ENCODE measurements at regions not wholly inside any gene's neighbourhood (a gene's known extent, or its start where the extent isn't known, plus 50 kb on each side); places are given as distances from the start of the nearest gene placed in this dataset.

DNA sequence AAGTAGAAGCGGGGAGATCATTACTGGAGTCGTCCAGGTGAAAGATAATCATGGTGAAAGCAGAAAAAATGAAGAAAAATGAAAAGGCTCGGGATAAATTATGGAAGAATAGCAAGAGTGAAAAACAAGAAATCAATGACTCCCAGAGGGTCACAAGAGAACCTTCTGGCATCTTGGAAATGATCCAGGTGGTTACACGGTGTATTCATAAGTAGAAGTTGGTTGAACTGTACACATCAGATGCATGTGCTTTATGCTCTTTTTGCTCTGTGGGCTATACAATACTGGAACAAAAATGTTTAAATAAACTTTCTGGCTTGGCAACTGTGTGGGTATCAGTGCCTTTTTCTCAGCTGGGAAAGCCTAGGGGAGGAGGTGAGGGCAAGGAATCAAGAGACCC, 348.9 kb downstream of the RND3 start:
- H3K27ac ChIP-seq (ENCODE audit: control insufficient read depth, insufficient read depth, low read length) = no peak overlapping the region
- no peak overlapping the region for H3K4me3 ChIP-seq (ENCODE audit: control insufficient read depth in 2 of 3, extremely low read depth in 1 of 3, insufficient read depth in 2 of 3, low read depth in 1 of 3, low read length in 3 of 3)
- FAIRE-seq = no peak
- dilution Hi-C loops (cut with MboI; ENCODE audit: extremely low pct_ligation_motif_present, low sequenced_read_pairs) = no loop called here
- H3K9me3 ChIP-seq (ENCODE audit: control insufficient read depth, low read depth, low read length) = no peaks in the 10 kb centered on the region
- no peaks in the 10 kb centered on the region for H4K20me1 ChIP-seq (ENCODE audit: control insufficient read depth, extremely low read depth, insufficient read depth, low read length)
- TF ChIP-seq, protein P1, sequence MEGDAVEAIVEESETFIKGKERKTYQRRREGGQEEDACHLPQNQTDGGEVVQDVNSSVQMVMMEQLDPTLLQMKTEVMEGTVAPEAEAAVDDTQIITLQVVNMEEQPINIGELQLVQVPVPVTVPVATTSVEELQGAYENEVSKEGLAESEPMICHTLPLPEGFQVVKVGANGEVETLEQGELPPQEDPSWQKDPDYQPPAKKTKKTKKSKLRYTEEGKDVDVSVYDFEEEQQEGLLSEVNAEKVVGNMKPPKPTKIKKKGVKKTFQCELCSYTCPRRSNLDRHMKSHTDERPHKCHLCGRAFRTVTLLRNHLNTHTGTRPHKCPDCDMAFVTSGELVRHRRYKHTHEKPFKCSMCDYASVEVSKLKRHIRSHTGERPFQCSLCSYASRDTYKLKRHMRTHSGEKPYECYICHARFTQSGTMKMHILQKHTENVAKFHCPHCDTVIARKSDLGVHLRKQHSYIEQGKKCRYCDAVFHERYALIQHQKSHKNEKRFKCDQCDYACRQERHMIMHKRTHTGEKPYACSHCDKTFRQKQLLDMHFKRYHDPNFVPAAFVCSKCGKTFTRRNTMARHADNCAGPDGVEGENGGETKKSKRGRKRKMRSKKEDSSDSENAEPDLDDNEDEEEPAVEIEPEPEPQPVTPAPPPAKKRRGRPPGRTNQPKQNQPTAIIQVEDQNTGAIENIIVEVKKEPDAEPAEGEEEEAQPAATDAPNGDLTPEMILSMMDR (optimal IDR thresholded peaks at IDR 0.05 in 1 of 3, IDR thresholded peaks at IDR 0.05 in 1 of 3, conservative IDR thresholded peaks at IDR 0.05 in 1 of 3; ENCODE audit: extremely low read depth in 1 of 3, insufficient read depth in 2 of 3, low read length in 3 of 3) = no peak
- no peak for TF ChIP-seq EZH2 (IDR thresholded peaks at IDR 0.05; ENCODE audit: low read length)
- no peaks in the 10 kb centered on the region for H3K36me3 ChIP-seq (ENCODE audit: control insufficient read depth in 2 of 2, extremely low read depth in 1 of 2, insufficient read depth in 2 of 2, low read length in 2 of 2)
- no peak for DNase-seq (ENCODE audit: low read depth, low spot score)
- H3K79me2 ChIP-seq (ENCODE audit: control insufficient read depth, insufficient read depth, low read length) = no peaks in the 10 kb centered on the region
- no peaks in the 10 kb centered on the region for H3K9me1 ChIP-seq (ENCODE audit: control insufficient read depth, extremely low read depth, insufficient read depth, low read length)
- peaks cover 68% of the 10 kb centered on the region for H3K4me1 ChIP-seq (ENCODE audit: control insufficient read depth, extremely low read depth, insufficient read depth, low read length)
- H3K4me2 ChIP-seq (ENCODE audit: control insufficient read depth, extremely low read depth, insufficient read depth, low read depth, low read length) = no peak overlapping the region
- H3K9ac ChIP-seq (ENCODE audit: control insufficient read depth, extremely low read depth, insufficient read depth, low read length) = no peak overlapping the region
- H2AFZ ChIP-seq (ENCODE audit: control insufficient read depth, low read length) = peak overlapping the region; percentile 13
- no peaks in the 10 kb centered on the region for H3K27me3 ChIP-seq (ENCODE audit: control insufficient read depth, extremely low read depth, insufficient read depth, low read length)

DNA sequence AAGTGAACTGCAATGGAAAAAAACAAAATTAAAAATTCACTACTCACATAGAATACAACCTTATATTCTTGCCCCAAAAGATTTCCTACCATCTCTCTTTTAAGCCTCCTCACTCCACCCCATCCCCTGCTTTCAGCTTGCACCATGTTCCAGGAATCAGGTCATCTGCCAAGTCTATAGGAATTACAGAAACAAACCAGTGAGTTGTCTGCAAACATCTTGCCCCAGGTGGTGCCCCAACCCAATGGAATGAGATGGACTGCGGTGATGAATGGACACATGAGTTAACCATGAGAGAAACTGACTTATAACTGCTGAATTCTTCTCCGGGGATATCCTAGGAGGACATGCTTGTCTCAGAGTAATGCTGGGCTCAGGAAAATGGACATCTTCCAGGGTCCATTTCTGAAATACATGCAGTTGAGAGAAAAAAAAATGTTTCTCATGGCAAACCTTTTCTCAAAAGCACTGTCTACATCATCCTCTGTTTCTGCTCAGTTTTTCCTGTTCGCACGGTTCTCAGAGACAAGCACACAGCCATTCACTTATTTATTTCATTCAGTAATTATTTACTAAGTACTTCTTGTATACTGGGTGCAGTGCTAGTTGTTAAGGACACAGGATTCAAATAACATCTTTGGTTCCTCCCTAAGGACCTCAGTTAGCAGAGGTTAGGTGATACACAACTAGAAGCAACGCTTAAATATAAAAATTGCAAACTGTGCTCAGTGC, 350.0 kb downstream of the RND3 start:
- dilution Hi-C loops (cut with MboI; ENCODE audit: extremely low pct_ligation_motif_present, low sequenced_read_pairs) = no loop called here
- Histone ChIP-seq H3K4me1 (ENCODE audit: control insufficient read depth, extremely low read depth, insufficient read depth, low read length) (peaks cover 62% of the 10 kb centered on the region), H4K20me1 (ENCODE audit: control insufficient read depth, extremely low read depth, insufficient read depth, low read length) (no peaks in the 10 kb centered on the region), H3K27me3 (ENCODE audit: control insufficient read depth, extremely low read depth, insufficient read depth, low read length) (no peaks in the 10 kb centered on the region), H3K79me2 (ENCODE audit: control insufficient read depth, insufficient read depth, low read length) (no peaks in the 10 kb centered on the region), H3K9me1 (ENCODE audit: control insufficient read depth, extremely low read depth, insufficient read depth, low read length) (no peaks in the 10 kb centered on the region), H3K36me3 (ENCODE audit: control insufficient read depth in 2 of 2, extremely low read depth in 1 of 2, insufficient read depth in 2 of 2, low read length in 2 of 2) (no peaks in the 10 kb centered on the region), H3K9ac (ENCODE audit: control insufficient read depth, extremely low read depth, insufficient read depth, low read length) (no peak overlapping the region), H3K4me2 (ENCODE audit: control insufficient read depth, extremely low read depth, insufficient read depth, low read depth, low read length) (peak overlapping the region; percentile 17), H3K9me3 (ENCODE audit: control insufficient read depth, low read depth, low read length) (no peaks in the 10 kb centered on the region), H2AFZ (ENCODE audit: control insufficient read depth, low read length) (no peak overlapping the region), H3K27ac (ENCODE audit: control insufficient read depth, insufficient read depth, low read length) (peak overlapping the region; percentile 84), H3K4me3 (ENCODE audit: control insufficient read depth in 2 of 3, extremely low read depth in 1 of 3, insufficient read depth in 2 of 3, low read depth in 1 of 3, low read length in 3 of 3) (no peak overlapping the region)
- TF ChIP-seq, protein P1 (optimal IDR thresholded peaks at IDR 0.05 in 1 of 3, IDR thresholded peaks at IDR 0.05 in 1 of 3, conservative IDR thresholded peaks at IDR 0.05 in 1 of 3; ENCODE audit: extremely low read depth in 1 of 3, insufficient read depth in 2 of 3, low read length in 3 of 3) = peak in 1 of 3 experiments; percentile 30
- TF ChIP-seq EZH2 (IDR thresholded peaks at IDR 0.05; ENCODE audit: low read length) = no peak
- peak; percentile 70 for DNase-seq (ENCODE audit: low read depth, low spot score)
- FAIRE-seq = no peak

Data from keratinocyte (primary cell).